ENCODE measurements at regions not wholly inside any gene's neighbourhood (a gene's known extent, or its start where the extent isn't known, plus 50 kb on each side); places are given as distances from the start of the nearest gene placed in this dataset.

DNA sequence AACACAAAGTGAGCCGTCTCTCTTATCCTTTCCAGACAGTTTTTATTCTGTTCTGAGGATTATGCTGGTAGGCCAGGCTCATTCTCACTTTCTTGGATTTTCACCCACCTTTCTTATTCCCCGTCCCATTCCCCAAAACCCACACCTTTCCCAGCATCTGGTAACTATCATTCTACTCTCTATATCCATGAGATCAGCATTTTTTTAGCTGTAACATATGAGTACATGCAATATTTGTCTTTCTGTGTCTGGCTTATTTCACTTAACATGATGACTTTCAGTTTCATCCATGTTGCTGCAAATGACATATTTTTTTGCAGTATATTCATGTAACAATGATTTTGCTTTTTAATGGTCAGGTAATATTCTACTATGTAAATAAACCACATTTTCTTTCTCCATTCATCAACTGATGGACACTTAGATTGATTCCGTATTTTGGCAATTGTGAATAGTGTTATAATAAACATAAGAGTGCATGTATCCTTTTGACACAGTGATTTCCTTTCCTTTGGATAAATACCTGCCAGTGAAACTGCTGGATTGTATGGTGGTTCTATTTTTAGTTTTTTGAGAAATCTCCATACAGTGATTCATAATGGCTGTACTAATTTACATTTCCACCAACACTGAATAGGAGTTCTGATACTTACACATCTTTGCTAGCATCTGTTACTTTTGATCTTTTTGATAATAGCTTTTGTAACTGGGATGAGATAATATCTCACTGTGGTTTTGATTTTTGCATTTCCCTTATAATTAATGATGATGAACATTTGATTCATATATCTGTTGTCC lies 289.3 kb downstream of the RPRM start:
- no peak for TF ChIP-seq EZH2 (IDR thresholded peaks at IDR 0.05; ENCODE audit: low read depth, unreplicated experiment)
- TF ChIP-seq, protein P1, sequence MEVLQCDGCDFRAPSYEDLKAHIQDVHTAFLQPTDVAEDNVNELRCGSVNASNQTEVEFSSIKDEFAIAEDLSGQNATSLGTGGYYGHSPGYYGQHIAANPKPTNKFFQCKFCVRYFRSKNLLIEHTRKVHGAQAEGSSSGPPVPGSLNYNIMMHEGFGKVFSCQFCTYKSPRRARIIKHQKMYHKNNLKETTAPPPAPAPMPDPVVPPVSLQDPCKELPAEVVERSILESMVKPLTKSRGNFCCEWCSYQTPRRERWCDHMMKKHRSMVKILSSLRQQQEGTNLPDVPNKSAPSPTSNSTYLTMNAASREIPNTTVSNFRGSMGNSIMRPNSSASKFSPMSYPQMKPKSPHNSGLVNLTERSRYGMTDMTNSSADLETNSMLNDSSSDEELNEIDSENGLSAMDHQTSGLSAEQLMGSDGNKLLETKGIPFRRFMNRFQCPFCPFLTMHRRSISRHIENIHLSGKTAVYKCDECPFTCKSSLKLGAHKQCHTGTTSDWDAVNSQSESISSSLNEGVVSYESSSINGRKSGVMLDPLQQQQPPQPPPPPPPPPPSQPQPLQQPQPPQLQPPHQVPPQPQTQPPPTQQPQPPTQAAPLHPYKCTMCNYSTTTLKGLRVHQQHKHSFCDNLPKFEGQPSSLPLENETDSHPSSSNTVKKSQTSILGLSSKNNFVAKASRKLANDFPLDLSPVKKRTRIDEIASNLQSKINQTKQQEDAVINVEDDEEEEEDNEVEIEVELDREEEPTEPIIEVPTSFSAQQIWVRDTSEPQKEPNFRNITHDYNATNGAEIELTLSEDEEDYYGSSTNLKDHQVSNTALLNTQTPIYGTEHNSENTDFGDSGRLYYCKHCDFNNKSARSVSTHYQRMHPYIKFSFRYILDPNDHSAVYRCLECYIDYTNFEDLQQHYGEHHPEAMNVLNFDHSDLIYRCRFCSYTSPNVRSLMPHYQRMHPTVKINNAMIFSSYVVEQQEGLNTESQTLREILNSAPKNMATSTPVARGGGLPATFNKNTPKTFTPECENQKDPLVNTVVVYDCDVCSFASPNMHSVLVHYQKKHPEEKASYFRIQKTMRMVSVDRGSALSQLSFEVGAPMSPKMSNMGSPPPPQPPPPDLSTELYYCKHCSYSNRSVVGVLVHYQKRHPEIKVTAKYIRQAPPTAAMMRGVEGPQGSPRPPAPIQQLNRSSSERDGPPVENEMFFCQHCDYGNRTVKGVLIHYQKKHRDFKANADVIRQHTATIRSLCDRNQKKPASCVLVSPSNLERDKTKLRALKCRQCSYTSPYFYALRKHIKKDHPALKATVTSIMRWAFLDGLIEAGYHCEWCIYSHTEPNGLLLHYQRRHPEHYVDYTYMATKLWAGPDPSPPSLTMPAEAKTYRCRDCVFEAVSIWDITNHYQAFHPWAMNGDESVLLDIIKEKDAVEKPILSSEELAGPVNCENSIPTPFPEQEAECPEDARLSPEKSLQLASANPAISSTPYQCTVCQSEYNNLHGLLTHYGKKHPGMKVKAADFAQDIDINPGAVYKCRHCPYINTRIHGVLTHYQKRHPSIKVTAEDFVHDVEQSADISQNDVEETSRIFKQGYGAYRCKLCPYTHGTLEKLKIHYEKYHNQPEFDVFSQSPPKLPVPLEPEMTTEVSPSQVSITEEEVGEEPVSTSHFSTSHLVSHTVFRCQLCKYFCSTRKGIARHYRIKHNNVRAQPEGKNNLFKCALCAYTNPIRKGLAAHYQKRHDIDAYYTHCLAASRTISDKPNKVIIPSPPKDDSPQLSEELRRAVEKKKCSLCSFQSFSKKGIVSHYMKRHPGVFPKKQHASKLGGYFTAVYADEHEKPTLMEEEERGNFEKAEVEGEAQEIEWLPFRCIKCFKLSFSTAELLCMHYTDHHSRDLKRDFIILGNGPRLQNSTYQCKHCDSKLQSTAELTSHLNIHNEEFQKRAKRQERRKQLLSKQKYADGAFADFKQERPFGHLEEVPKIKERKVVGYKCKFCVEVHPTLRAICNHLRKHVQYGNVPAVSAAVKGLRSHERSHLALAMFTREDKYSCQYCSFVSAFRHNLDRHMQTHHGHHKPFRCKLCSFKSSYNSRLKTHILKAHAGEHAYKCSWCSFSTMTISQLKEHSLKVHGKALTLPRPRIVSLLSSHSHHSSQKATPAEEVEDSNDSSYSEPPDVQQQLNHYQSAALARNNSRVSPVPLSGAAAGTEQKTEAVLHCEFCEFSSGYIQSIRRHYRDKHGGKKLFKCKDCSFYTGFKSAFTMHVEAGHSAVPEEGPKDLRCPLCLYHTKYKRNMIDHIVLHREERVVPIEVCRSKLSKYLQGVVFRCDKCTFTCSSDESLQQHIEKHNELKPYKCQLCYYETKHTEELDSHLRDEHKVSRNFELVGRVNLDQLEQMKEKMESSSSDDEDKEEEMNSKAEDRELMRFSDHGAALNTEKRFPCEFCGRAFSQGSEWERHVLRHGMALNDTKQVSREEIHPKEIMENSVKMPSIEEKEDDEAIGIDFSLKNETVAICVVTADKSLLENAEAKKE (CRISPR knock-in tag; IDR thresholded peaks at IDR 0.05): no peak
- no peak for TF ChIP-seq ZNF114 (CRISPR knock-in tag; IDR thresholded peaks at IDR 0.05)
- no peak for TF ChIP-seq ZNF331 (CRISPR knock-in tag; IDR thresholded peaks at IDR 0.05; ENCODE audit: low read depth)
- no peak for TF ChIP-seq EZH2phosphoT487 (IDR thresholded peaks at IDR 0.05; ENCODE audit: unreplicated experiment)
- TF ChIP-seq CREB1 (CRISPR knock-in tag; IDR thresholded peaks at IDR 0.05; ENCODE audit: low read depth): no peak
- Mint-ChIP-seq H3K27me3 (ENCODE audit: insufficient read depth, low read depth, poor library complexity) (no peaks in the 10 kb centered on the region), H3K4me1 (no peaks in the 10 kb centered on the region), H3K36me3 (ENCODE audit: low read depth) (no peaks in the 10 kb centered on the region), H3K9me3 (no peaks in the 10 kb centered on the region), H3K4me3 (no peak overlapping the region), H3K27ac (no peak overlapping the region)
- no peaks in the 10 kb centered on the region for H3K79me2 ChIP-seq (replicated peaks; ENCODE audit: insufficient read depth)
- no peaks in the 10 kb centered on the region for H3K4me1 ChIP-seq (ENCODE audit: insufficient read depth)
- H3K4me2 ChIP-seq: no peak overlapping the region
- ATAC-seq (no peak), DNase-seq (ENCODE audit: low spot score) (no peak)
- no peaks in the 10 kb centered on the region for H3K36me3 ChIP-seq (ENCODE audit: insufficient read depth)
- H3K4me3 ChIP-seq: no peak overlapping the region
- H3K27me3 ChIP-seq (ENCODE audit: insufficient read depth): no peaks in the 10 kb centered on the region
- no peaks in the 10 kb centered on the region for H3K9me2 ChIP-seq (ENCODE audit: insufficient read depth)
- H4K20me1 ChIP-seq (replicated peaks; ENCODE audit: insufficient read depth): no peaks in the 10 kb centered on the region
- no peak overlapping the region for H2AFZ ChIP-seq
- H3F3A ChIP-seq (replicated peaks; ENCODE audit: low read depth): no peaks in the 10 kb centered on the region
- no peak overlapping the region for H3K27ac ChIP-seq (ENCODE audit: low read depth)

Data from GM23338 (cell line).